Fibroblast of skin of abdomen (primary cell): ENCODE measurements at regions not wholly inside any gene's neighbourhood (a gene's known extent, or its start where the extent isn't known, plus 50 kb on each side); places are given as distances from the start of the nearest gene placed in this dataset.
A peak's percentile ranks its signal among the peaks of the same experiment; 100 is the strongest.
"Not testable (repeated sequence)": the region's sequence is repeated elsewhere in the genome, so short reads cannot be mapped to it uniquely, and the experiment has no call there.

Experiments used
- DNase-seq: peaks from one replicate; pipeline ENCODE4 v3.0.0-alpha.2; 2013

DNA sequence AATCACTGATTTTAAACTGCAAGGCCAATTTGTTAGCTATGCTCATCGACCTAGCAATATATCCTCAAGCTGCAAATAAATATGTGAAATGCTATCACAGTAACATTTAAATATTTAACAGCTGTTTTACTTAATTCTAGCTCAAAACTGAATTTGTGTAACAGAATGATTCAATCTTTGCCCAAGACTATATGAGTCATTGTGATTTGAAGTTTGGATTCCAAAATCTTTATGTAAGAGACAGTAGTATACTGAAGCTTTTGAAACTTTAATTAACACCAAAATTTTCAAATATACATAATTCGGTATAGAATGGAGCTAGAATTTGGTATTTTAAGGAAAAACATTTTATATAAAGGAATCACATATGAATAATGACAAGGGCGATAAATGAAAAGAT is 603.0 kb upstream of the ROBO2 start:
- peak; percentile 9 for DNase-seq

DNA sequence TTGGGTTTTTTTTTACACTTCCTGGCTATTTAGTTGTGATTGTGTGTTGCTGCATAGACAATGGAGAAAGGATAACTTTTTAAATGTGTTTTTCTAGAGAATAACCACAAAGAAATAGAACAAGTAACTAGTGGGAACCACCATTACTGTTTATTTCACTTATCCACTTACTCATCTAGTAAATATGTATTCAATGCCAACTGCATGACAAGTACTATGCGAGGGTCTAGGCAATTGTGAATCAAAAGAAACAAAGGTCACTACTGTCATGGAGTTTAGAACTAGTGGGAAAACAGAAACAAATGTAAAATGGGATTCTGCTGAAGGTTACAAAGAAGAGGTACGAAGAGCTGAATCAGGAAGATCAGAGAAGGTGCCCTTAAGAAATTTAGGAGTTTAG is 600.9 kb upstream of the ROBO2 start:
- DNase-seq, result peak; percentile 1

DNA sequence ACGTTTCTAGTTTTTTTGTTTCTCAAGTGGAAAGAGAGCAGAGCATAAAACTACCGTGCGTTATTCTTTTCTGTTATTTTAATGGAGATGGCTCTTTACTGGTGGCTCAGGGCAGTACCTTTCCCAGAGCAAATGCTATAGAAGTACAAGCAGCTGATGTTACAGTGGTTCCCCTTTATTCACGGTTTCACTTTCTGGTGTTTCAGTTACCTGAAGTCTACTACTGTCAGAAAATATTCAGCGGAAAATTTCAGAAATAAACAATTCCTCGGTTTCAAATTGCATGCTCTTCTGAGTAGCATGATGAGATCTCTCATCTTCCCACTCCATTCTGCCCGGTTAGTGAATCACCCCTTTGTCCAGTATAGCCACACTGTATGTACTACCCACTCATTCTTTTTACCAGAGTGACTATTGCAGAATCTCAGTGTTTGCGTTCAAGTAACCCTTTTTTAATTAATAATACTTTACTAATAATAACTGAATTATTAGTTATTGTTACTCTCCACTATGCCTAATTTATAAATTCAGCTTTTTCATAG is 597.5 kb upstream of the ROBO2 start:
- DNase-seq, result no peak

DNA sequence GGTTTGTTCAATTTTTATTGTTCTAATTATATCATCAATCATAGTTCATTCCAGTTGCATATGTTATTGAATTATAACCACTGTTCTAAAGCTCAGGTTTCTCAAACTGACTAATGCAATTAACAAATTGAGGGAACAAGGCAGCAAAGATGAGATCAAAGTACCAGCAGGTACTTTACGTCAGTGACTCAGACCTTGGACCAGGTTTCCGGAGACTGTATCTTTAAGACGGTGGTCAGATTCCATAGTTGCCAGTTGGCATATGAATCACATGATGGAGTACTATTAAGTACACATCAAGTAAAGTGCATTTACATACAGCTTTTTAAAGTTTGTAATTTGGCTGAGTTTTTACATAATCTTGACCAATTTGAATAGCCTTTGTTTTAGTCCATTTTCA is 583.6 kb upstream of the ROBO2 start:
- no peak for DNase-seq

DNA sequence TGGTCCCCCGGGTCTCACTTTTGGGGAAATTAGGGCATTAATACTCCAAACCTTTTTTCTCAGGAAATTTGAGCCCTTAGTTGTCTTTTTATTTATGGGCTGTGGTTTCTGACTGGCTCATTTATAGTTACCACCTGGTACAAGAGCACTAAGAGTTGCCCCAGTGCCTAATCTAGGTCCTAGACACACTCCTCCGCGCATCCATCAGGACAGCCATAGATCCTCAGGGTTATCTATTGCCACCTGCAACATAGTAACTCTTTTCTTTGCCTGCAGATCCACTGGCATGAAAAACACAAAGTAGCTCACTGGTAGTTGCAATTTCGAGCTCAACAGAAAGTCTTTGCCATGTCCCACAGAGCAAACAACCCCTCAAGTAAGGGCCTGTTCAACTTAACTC is 576.4 kb upstream of the ROBO2 start:
- no peak for DNase-seq

DNA sequence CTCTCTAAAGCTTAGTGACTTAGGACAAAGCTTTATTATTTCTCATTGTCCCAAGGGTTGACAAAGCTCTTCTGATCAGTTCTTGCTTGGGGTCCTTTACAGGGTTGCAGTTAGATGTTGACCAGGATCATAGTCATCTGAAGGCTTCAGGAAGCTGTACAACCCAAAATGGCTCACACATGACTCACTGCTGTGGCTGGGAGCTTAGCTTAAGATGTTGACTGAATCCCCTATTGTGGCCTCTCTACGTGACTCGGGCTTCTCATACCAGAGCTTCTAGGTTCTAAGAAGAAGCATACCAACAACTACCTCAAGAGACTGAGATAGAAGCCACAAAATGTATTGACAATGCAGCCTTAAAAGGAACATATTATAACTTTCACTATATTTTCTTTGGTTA is 569.6 kb upstream of the ROBO2 start:
- DNase-seq, result peak; percentile 70

DNA sequence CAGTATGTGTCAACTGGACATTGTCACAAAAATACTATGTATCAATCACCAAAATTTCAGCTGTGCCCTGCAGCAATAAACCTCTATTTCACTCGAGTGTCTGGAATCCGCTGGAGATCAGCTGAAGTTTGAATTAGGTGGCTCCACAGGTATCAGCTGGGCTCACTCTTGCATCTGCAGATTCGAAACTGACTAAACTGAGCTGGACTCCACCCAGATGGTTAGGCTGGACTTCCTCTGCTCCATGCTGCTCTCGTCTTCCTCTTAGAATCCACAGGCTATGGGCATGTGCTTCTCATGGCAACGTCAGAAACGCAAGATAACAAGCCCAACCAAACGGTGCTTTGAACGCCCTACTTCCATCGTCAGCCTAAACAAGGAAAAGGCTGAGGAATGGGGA is 565.3 kb upstream of the ROBO2 start:
- no peak for DNase-seq

DNA sequence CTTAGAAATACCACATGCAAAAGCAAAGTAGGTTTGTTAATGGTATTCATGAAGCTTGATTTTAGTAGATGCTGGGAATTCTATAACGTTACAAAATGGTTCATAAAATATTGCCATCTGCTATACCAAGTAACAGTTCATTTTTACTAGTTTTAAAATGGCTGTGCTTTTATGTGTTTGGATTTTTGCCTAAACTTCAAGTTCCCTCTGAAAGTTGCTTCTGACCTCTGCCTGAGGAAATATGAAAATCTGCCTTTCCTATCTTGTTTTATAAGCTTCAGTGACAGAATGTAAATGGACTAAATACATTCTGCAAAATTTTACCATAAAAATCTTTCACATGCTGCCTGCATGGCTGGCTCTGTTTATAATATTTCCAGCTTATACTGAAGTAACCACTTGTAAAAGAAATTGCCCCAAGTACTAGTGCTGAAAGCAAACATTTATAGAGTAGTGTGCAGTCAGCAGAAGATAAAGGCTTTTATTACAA is 560.7 kb upstream of the ROBO2 start:
- no peak for DNase-seq

DNA sequence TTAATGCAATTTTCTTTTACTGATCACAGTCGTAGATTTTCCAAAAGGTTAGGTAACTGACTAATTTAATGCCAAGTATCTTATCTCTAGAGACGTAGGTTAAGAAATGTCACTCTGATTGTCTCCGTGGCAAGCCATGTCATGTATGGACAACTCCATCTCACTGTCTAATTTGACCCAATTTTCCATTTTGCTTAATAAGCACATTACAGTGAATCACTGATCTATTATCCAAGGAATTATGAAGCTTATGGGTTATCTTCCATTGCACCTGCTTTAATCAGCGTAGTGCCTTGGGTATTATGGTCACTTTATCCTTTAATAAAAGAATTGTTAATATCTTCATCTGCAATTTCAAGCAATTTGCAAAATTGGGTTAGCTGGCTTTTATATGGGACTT is 557.4 kb upstream of the ROBO2 start:
- no peak for DNase-seq

DNA sequence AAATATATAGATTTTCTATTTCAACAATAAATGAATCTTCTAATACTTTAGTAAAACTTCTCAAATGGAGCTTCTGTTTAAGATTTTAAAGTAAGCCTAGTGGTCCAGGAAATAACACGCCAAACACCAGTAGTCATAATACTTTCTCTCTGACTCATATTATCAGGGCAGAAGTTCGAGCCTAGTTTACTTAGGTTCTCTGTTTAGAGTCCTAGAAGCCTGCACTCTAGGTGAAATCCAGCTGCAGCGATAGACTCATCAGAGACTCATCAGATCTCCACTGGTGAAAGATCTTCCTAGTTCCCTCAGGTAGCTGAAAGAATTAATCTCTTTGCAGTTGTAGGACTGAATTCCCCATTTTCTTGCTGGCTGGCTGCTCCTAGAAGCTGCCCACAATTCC is 552.5 kb upstream of the ROBO2 start:
- DNase-seq, result peak; percentile 9

DNA sequence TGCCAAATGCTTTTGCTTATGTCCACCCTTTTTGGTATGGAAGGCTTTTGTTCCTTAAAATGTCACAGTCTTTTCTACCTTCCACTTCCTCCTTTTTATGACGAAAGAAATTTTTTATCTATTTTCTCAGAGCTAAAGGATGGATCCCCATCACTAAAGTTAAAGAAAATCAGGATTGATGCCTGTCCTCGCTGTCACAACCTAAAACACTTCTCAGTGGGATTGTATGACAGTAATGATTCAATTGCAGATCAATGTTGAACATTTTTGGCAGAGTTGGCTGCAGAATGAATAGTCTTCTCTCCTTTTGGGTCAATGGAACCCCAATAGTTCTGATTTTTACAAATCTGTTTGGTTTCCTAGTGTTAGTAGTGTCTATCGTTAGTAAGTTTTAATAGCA is 549.8 kb upstream of the ROBO2 start:
- no peak for DNase-seq

DNA sequence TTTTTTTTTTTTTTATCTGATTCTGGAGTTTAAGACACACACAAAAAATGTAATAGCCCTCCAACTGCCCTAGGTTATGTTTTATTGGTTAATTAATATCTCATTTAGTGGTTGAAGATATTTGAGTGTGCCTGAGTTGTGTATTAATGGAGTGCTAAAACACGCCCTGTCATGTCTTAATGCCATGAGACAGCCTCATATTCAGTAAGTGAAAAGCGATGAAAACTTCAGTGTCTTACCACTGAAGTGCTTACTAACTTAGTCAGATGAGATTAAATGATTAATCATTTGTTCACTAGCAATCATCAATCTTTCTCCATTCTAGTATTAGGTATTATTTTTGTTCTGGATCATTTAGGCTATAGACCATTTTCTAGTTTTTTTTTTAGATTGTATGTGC is 544.7 kb upstream of the ROBO2 start:
- peak; percentile 4 for DNase-seq

DNA sequence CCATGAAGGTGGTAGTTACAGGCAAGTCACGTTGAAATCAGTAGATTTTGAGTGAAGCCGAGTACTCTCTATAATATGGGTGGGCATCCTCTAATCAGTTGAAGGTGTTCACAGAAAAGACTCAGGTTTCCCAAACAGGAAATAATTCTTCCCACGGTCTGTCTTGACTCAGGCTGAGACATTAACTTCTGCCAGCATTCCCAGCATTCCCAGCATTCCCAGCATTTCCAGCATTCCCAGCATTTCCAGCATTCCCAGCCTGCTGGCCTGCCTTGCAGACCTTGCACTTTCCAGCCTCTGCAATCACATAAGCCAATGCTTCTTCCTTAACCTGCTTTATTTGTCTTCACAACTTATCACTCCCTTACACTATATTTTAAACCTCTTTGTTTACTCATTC is 542.3 kb upstream of the ROBO2 start:
- DNase-seq, result peak; percentile 37

DNA sequence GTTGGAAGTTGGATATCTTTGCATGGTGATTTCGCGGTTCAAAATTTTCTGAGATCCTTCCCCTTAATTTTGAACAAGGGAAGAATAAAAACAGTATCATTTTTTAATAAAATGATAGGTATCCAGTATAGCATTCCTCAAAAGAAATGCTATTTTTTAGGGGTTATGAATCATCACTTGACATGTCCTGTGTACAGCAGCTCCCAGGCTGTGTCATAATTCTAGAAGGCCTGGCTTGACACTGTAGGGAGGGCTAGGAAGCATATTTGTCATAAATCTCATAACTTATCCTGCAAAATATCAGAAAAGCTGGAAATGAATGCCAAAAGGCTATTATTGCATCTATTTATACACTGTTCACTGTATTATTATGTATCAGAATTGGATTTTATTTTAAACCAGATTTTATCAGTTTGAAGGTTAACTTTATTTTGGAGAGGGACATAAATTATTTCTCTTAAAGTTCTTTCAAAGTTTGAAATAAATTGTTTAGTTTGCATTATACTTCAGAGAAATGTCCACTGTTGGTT is 539.1 kb upstream of the ROBO2 start:
- DNase-seq, result peak; percentile 29

DNA sequence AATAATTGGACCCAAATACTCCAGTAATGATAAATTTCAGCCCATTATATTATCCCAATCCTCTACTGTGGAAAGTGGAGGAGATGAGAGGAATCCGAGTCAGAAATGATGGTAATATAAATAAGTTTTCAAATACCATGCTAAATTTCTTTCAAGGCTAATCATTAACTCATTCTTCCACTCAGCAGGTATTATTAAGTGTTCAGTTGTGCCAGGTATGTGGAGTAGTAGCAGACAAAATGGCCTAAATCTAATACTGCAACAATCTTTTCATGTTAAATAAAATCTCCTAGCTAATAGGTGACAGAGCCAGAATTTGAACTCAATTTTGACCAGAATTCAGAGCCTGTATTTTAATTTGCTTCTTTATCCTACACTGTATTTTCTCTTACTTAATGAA is 538.6 kb upstream of the ROBO2 start:
- no peak for DNase-seq

DNA sequence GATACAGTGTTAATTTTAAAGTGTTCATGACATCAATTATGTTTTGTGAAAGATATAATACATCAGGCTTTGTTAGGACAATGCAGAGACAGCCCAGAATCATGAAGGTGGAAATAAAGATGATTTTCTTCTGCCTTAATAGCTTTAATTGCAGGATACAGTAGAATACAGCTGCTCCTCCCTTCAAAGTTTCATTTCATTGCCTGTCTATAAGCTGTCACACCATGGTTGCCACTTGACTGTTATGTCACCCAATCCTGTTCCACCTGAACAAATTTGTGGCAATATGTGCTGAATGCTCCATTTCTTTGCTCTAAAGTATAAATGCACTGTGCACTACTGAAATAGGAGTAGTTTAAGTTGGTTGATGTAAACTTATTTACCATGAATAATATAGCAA is 537.8 kb upstream of the ROBO2 start:
- DNase-seq, result no peak

DNA sequence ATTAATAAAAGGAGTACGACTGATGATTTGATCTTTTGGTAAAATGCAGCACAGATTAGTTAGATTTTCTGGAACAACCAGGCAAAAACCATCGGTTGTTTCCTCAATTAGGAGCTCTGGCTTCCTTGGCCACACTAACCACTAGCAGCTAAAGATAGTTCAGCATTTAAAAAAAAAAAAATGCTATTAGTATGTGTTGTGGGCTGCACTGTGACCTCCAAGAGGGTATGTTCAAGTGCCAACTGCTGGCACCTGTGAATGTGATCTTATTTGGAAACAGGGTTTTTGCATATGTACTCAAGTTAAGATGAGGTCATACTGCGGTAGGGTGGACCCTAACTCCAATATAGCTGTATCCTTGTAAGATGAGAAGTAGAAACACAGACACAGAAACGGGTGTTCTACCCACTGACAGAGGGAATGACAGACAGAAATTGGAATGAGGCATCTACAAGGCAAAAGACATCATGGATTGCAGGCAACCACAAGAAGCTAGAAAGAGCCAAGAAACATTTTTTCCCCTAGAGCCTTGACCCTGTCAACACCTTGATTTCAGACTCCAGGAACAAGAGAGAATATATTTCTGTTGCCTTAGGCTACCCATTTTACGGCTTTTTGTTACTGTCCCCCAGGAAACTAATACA is 534.6 kb upstream of the ROBO2 start:
- peak; percentile 16 for DNase-seq

DNA sequence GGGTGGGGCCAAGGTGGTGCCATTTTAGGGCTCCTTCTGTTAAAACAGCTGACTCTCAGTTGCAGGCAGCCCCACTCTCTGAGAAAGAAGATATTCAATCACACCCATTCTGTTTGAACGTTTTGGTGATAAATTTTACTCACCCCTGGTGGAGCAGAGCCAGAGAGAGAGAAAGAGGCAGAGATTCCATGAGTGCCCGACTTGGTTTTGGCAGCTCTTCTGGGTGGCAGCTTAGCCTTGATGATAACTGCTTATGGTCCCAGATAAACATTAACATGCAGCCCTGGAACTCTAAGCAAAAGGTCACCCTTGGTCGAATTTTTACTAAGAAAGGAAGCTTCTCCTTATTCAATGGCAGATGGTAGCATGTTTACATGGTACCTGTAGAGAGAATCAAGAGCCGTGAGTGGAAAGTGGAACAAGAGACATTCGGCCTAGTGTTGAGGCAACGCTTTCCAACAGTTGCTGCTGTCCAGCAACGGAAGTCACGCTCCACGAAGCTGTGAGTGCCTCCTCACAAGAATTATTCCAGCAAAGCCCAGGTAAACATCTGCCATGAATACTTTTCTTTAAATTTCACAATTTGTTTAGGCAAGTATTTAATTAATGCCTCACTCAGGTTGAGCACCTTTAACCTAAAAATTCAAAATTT is 530.6 kb upstream of the ROBO2 start:
- no peak for DNase-seq

DNA sequence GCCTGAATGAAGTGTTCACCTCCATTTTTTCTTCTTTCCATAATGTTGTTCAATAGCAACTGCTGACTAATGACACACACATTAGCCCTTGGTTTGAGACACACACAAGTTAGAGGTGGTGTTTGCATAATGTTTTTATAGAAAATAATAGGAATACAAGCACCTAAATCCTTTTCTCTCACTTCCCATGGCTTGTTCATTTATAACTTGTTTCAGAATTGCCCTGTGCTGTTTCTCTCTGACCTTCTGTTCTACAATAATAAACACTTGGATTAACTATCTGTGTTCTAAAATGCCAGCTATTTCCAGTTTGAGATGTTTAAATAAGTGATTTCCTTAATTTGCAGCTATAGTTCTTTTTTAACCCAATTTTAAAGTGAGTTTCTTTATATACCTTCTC is 525.1 kb upstream of the ROBO2 start:
- DNase-seq, result no peak

DNA sequence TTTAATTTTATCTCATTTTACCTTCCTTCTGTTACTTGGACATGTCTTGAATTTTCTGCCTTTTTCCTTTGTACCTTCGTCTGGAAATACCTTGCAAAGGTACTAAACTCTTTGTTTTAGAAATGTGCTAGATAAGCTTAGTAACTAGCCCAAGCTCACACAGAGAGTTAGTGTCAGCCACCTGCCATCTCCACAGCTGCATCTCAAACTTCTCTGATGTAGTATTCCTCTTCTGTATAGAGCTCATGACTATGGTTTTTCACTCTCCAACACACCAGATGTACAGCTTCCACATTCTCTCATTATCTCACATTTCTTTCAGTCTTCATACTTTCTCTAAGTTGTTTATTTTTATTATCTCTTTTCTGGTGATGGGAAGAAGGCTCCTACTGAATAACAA is 516.6 kb upstream of the ROBO2 start:
- DNase-seq, result no peak

DNA sequence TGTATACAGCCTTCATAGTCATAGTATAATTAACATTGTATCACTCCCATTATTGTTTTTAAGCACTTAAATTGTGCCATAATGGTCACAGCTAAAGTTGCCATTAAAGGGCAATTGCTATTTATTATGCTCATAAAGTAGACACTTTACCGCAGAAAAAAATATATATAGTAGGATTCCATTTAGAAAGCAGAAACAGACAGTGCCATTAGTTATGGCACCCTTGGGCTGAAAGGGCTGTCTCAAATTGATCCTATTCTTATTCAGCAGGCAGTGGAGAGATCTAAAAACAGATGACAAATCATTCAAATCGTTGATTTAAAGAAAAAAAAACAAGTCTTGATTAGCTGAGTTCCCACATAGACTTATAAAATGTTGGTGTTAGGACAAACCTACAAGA is 514.2 kb upstream of the ROBO2 start:
- DNase-seq, result no peak

DNA sequence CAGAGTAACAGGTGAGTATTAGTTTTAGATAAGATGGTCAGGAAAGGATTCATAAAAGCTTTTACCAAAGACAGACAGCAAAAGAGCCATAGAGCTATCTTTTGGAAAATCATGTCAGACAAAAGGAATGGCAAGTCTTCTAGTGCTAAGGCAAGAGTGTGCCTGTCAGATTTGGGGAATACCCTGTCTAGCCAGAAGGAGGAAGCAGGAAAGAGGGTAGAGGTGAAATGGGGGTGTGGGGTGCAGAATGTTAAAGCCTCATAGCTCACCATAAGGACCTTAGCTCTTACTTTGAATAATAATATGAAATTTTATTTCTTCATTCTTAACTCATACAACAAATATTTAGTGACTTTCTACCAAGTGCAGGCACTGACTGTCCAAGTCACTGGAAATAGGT is 512.1 kb upstream of the ROBO2 start:
- no peak for DNase-seq

DNA sequence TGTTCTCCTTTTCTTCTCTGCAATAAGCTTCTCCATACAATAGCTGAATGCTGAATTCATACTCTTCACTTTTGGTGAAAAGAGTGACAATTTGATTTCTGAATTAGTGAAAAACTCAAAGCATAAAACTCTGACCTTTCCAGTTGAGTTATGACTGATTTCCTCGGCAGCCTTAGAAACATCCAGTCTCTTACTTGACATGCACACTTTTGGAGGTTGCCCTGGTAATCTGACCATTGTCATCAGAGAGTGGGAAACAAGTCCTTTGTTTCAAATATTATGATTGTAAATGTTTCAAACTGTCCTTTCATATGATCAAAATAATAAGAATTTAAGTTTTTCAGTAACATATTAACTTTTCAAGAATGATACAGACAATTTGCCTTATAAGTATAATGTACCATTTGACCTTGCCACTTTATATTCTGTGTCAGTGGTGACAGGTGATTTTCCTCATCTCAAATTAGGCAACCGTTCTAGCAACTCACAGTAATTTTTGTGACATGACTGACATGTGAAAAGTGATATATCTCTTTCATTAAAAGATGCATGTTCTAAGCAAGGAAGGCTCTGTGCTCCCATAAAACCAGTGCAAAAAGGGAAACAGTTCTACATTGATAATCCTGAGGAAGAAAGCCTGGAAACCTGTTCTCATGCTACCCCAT is 507.6 kb upstream of the ROBO2 start:
- DNase-seq, result no peak

DNA sequence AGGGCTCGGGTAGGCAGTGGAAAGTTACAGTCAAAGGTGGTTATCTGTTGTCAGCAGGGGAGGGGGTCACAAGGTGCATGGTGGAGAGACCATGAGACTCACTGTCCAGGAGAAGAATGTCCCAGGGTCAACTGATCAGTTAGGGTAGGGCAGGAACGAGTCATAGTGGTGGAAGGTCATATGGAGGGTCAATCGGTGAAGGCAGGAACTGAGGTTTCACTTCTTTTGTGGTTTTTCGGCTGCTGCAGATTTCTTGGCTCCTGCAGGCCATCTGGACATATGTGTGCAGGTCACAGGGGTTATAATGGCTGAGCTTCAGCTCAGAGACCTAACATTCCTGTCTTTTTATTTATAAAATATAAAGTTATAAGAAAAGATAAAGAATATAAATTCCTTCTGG is 506.2 kb upstream of the ROBO2 start:
- DNase-seq, result not testable (repeated sequence)
